GM12872 (cell line): ENCODE measurements at regions not wholly inside any gene's neighbourhood (a gene's known extent, or its start where the extent isn't known, plus 50 kb on each side); places are given as distances from the start of the nearest gene placed in this dataset.

Source experiments
- CTCF ChIP-seq: IDR thresholded peaks from 3 replicates; pipeline ENCODE4 v1.5.1; 2011; ENCODE audit warnings: low read depth, mild to moderate bottlenecking, low read length, moderate library complexity; ENCODE audit not compliant: insufficient read depth

- TF ChIP-seq CTCF: no peak
Observed at GRCh38 chr2:126476691-126477090, 179.3 kb upstream of the GYPC start.

GRCh38 chr2:126480033-126480432, 175.9 kb upstream of the GYPC start:
- no peak for TF ChIP-seq CTCF

- TF ChIP-seq CTCF: peak; percentile 47
Observed at GRCh38 chr2:126482582-126483464, 173.1 kb upstream of the GYPC start.

GRCh38 chr2:126494593-126494992, 161.4 kb upstream of the GYPC start:
- TF ChIP-seq CTCF: no peak

GRCh38 chr2:126495189-126495588, 160.8 kb upstream of the GYPC start:
- TF ChIP-seq CTCF: no peak

- TF ChIP-seq CTCF: no peak
Observed at GRCh38 chr2:126496493-126496892, 159.5 kb upstream of the GYPC start.

- no peak for TF ChIP-seq CTCF
Observed at GRCh38 chr2:126503476-126503875, 152.5 kb upstream of the GYPC start.
